ENCODE measurements at regions not wholly inside any gene's neighbourhood (a gene's known extent, or its start where the extent isn't known, plus 50 kb on each side); places are given as distances from the start of the nearest gene placed in this dataset.

DNA sequence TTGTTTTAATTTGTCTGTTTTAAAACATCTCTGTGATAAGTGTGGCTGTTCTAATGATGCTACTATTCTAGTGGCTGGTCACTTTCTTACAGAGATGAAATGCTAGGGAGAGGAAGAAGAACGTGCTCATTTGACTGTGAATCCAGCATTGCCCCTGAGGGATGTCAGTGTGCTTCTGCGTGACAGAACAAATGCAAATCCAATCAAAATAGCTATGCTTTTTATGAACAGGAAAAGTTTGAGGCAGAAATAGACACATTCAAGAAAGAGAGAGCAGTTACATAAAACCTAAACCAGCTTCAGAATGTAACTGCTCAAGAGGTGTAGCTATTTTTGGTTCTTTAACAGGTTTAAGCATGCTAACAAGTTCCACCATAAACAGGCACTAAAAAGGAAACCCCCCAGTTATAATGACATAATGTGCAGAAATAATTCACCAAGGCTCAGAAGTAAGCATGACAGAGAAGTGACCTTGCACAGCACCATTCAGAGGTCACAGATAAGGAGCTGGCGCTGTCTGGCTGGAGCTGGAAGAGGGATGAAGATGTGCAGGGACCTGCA, 385.3 kb downstream of the EPM2A start:
- TF ChIP-seq, protein P1, sequence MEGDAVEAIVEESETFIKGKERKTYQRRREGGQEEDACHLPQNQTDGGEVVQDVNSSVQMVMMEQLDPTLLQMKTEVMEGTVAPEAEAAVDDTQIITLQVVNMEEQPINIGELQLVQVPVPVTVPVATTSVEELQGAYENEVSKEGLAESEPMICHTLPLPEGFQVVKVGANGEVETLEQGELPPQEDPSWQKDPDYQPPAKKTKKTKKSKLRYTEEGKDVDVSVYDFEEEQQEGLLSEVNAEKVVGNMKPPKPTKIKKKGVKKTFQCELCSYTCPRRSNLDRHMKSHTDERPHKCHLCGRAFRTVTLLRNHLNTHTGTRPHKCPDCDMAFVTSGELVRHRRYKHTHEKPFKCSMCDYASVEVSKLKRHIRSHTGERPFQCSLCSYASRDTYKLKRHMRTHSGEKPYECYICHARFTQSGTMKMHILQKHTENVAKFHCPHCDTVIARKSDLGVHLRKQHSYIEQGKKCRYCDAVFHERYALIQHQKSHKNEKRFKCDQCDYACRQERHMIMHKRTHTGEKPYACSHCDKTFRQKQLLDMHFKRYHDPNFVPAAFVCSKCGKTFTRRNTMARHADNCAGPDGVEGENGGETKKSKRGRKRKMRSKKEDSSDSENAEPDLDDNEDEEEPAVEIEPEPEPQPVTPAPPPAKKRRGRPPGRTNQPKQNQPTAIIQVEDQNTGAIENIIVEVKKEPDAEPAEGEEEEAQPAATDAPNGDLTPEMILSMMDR (IDR thresholded peaks at IDR 0.05; ENCODE audit: low read depth, low read length, missing input control): no peak
- TF ChIP-seq, protein P2, sequence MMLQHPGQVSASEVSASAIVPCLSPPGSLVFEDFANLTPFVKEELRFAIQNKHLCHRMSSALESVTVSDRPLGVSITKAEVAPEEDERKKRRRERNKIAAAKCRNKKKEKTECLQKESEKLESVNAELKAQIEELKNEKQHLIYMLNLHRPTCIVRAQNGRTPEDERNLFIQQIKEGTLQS (IDR thresholded peaks at IDR 0.05): no peak
- TF ChIP-seq, protein P3, sequence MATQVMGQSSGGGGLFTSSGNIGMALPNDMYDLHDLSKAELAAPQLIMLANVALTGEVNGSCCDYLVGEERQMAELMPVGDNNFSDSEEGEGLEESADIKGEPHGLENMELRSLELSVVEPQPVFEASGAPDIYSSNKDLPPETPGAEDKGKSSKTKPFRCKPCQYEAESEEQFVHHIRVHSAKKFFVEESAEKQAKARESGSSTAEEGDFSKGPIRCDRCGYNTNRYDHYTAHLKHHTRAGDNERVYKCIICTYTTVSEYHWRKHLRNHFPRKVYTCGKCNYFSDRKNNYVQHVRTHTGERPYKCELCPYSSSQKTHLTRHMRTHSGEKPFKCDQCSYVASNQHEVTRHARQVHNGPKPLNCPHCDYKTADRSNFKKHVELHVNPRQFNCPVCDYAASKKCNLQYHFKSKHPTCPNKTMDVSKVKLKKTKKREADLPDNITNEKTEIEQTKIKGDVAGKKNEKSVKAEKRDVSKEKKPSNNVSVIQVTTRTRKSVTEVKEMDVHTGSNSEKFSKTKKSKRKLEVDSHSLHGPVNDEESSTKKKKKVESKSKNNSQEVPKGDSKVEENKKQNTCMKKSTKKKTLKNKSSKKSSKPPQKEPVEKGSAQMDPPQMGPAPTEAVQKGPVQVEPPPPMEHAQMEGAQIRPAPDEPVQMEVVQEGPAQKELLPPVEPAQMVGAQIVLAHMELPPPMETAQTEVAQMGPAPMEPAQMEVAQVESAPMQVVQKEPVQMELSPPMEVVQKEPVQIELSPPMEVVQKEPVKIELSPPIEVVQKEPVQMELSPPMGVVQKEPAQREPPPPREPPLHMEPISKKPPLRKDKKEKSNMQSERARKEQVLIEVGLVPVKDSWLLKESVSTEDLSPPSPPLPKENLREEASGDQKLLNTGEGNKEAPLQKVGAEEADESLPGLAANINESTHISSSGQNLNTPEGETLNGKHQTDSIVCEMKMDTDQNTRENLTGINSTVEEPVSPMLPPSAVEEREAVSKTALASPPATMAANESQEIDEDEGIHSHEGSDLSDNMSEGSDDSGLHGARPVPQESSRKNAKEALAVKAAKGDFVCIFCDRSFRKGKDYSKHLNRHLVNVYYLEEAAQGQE (IDR thresholded peaks at IDR 0.05): no peak
- TF ChIP-seq, protein P4, sequence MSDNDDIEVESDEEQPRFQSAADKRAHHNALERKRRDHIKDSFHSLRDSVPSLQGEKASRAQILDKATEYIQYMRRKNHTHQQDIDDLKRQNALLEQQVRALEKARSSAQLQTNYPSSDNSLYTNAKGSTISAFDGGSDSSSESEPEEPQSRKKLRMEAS (IDR thresholded peaks at IDR 0.05): no peak
- TF ChIP-seq JUND (IDR thresholded peaks at IDR 0.05) (no peak), FOXA1 (IDR thresholded peaks at IDR 0.05) (no peak)
- TF ChIP-seq, protein P5, sequence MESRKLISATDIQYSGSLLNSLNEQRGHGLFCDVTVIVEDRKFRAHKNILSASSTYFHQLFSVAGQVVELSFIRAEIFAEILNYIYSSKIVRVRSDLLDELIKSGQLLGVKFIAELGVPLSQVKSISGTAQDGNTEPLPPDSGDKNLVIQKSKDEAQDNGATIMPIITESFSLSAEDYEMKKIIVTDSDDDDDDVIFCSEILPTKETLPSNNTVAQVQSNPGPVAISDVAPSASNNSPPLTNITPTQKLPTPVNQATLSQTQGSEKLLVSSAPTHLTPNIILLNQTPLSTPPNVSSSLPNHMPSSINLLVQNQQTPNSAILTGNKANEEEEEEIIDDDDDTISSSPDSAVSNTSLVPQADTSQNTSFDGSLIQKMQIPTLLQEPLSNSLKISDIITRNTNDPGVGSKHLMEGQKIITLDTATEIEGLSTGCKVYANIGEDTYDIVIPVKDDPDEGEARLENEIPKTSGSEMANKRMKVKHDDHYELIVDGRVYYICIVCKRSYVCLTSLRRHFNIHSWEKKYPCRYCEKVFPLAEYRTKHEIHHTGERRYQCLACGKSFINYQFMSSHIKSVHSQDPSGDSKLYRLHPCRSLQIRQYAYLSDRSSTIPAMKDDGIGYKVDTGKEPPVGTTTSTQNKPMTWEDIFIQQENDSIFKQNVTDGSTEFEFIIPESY (IDR thresholded peaks at IDR 0.05): no peak
- DNase-seq (ENCODE audit: low spot score): no peak

DNA sequence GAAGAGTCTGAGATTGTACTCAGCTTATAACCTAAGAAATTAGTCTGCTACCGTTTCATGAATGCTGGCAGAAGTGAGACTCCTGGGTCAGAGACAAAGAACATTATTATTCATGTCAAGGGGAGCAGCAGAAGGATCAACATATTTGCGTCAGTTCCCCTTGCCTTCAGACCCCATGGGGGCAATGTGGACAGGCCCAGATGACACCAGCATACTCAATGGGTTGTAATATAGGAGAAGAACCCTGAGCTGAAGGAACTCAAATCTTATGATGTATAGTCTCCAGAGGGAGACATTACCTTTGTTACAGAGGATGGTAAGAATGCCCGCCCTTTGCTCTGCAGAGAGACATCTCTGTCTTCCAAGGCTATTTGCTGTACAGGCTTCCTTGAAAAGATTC, 384.4 kb downstream of the EPM2A start:
- WGBS: 87% methylated on average over 3 of the region's 3 CpGs
- Histone ChIP-seq H3K27me3 (ENCODE audit: control insufficient read depth in 4 of 4, insufficient read depth in 4 of 4, low read length in 3 of 4) (no peaks in the 10 kb centered on the region), H3K9ac (ENCODE audit: low read depth in 1 of 2, low read length in 2 of 2) (no peak overlapping the region), H3K27ac (ENCODE audit: low read depth in 1 of 2, low read length in 2 of 2) (no peak overlapping the region), H3K9me3 (ENCODE audit: control insufficient read depth in 4 of 4, low read length in 3 of 4) (no peaks in the 10 kb centered on the region), H3K4me1 (ENCODE audit: control insufficient read depth in 4 of 4, insufficient read depth in 4 of 4, low read length in 3 of 4) (no peaks in the 10 kb centered on the region), H3K4me3 (ENCODE audit: low read depth in 1 of 3, low read length in 3 of 3) (no peak overlapping the region), H3K36me3 (ENCODE audit: control insufficient read depth in 4 of 4, insufficient read depth in 3 of 4, low read depth in 1 of 4, low read length in 3 of 4) (no peaks in the 10 kb centered on the region)
- no peak for DNase-seq (ENCODE audit: low spot score)
- TF ChIP-seq, protein P2 (IDR thresholded peaks at IDR 0.05): no peak
- TF ChIP-seq HNF4A (conservative IDR thresholded peaks at IDR 0.05): no peak
- TF ChIP-seq NR2F2 (IDR thresholded peaks at IDR 0.05): no peak
- TF ChIP-seq GABPA (IDR thresholded peaks at IDR 0.05 in 1 of 2, conservative IDR thresholded peaks at IDR 0.05 in 1 of 2): no peak
- TF ChIP-seq HNF4G (IDR thresholded peaks at IDR 0.05): no peak
- TF ChIP-seq, protein P5 (IDR thresholded peaks at IDR 0.05): no peak
- no peak for TF ChIP-seq TAF1 (conservative IDR thresholded peaks at IDR 0.05)
- TF ChIP-seq, protein P3 (IDR thresholded peaks at IDR 0.05): no peak
- no peak for TF ChIP-seq JUND (IDR thresholded peaks at IDR 0.05)
- no peak for TF ChIP-seq FOXA2 (IDR thresholded peaks at IDR 0.05)
- TF ChIP-seq RXRA (IDR thresholded peaks at IDR 0.05): no peak
- no peak for TF ChIP-seq YY1 (IDR thresholded peaks at IDR 0.05)
- no peak for TF ChIP-seq SP1 (IDR thresholded peaks at IDR 0.05)

More for the DNA sequence above, 385.3 kb downstream of the EPM2A start:
- Histone ChIP-seq H3K4me3 (ENCODE audit: low read depth in 1 of 3, low read length in 3 of 3) (no peak overlapping the region), H3K27me3 (ENCODE audit: control insufficient read depth in 4 of 4, insufficient read depth in 4 of 4, low read length in 3 of 4) (no peaks in the 10 kb centered on the region), H3K9me3 (ENCODE audit: control insufficient read depth in 4 of 4, low read length in 3 of 4) (no peaks in the 10 kb centered on the region), H3K36me3 (ENCODE audit: control insufficient read depth in 4 of 4, insufficient read depth in 3 of 4, low read depth in 1 of 4, low read length in 3 of 4) (no peaks in the 10 kb centered on the region), H3K4me1 (ENCODE audit: control insufficient read depth in 4 of 4, insufficient read depth in 4 of 4, low read length in 3 of 4) (no peaks in the 10 kb centered on the region), H3K9ac (ENCODE audit: low read depth in 1 of 2, low read length in 2 of 2) (no peak overlapping the region), H3K27ac (ENCODE audit: low read depth in 1 of 2, low read length in 2 of 2) (no peak overlapping the region)
- WGBS: 68% methylated on average over 3 of the region's 3 CpGs

All from liver (tissue), 8 donors.